ENCODE measurements at regions not wholly inside any gene's neighbourhood (a gene's known extent, or its start where the extent isn't known, plus 50 kb on each side); places are given as distances from the start of the nearest gene placed in this dataset.

- H3K27ac ChIP-seq (ENCODE audit: insufficient read depth, low read length) = no peak overlapping the region
- no peaks in the 10 kb centered on the region for H3K27me3 ChIP-seq (ENCODE audit: control insufficient read depth, insufficient read depth, low read length)
- no peak overlapping the region for H3K4me3 ChIP-seq (replicated peaks in 1 of 4; ENCODE audit: control extremely low read depth in 1 of 4, insufficient read depth in 1 of 4, low read depth in 3 of 4, low read length in 4 of 4)
- peak; percentile 1 to 72 for DNase-seq (ENCODE audit: low read depth in 2 of 2)
- no peaks in the 10 kb centered on the region for H3K9me3 ChIP-seq (ENCODE audit: control insufficient read depth, insufficient read depth, low read depth, low read length)
- H2AFZ ChIP-seq (ENCODE audit: low read length) = no peak overlapping the region
- no peaks in the 10 kb centered on the region for H3K79me2 ChIP-seq (ENCODE audit: control insufficient read depth, insufficient read depth, low read length)
- no peaks in the 10 kb centered on the region for H4K20me1 ChIP-seq (ENCODE audit: control insufficient read depth, extremely low read depth, insufficient read depth, low read length)
- TF ChIP-seq EZH2 (IDR thresholded peaks at IDR 0.05; ENCODE audit: low read length, missing control alignments) (no peak), CTCF (conservative IDR thresholded peaks at IDR 0.05 in 1 of 2, IDR thresholded peaks at IDR 0.05 in 1 of 2; ENCODE audit: low read depth in 1 of 2, low read length in 2 of 2) (no peak)
- H3K9ac ChIP-seq (ENCODE audit: insufficient read depth, low read length) = no peak overlapping the region
- H3K4me2 ChIP-seq (ENCODE audit: extremely low read depth, insufficient read depth, low read length) = no peak overlapping the region
- H3K4me1 ChIP-seq (ENCODE audit: control insufficient read depth, extremely low read depth, insufficient read depth, low read length) = no peaks in the 10 kb centered on the region
- H3K36me3 ChIP-seq (ENCODE audit: control insufficient read depth, insufficient read depth, low read length) = no peaks in the 10 kb centered on the region
Measured at GRCh38 chr3:88986834-88987233, 120.6 kb upstream of the EPHA3 start.

GRCh38 chr3:88987776-88988175 is 119.6 kb upstream of the EPHA3 start:
- H3K4me3 ChIP-seq (replicated peaks in 1 of 4; ENCODE audit: control extremely low read depth in 1 of 4, insufficient read depth in 1 of 4, low read depth in 3 of 4, low read length in 4 of 4) = no peak overlapping the region
- no peak overlapping the region for H3K4me2 ChIP-seq (ENCODE audit: extremely low read depth, insufficient read depth, low read length)
- no peaks in the 10 kb centered on the region for H3K9me3 ChIP-seq (ENCODE audit: control insufficient read depth, insufficient read depth, low read depth, low read length)
- no peak overlapping the region for H2AFZ ChIP-seq (ENCODE audit: low read length)
- no peaks in the 10 kb centered on the region for H4K20me1 ChIP-seq (ENCODE audit: control insufficient read depth, extremely low read depth, insufficient read depth, low read length)
- no peak overlapping the region for H3K9ac ChIP-seq (ENCODE audit: insufficient read depth, low read length)
- H3K27ac ChIP-seq (ENCODE audit: insufficient read depth, low read length) = no peak overlapping the region
- H3K79me2 ChIP-seq (ENCODE audit: control insufficient read depth, insufficient read depth, low read length) = no peaks in the 10 kb centered on the region
- no peaks in the 10 kb centered on the region for H3K27me3 ChIP-seq (ENCODE audit: control insufficient read depth, insufficient read depth, low read length)
- TF ChIP-seq EZH2 (IDR thresholded peaks at IDR 0.05; ENCODE audit: low read length, missing control alignments) (no peak), CTCF (conservative IDR thresholded peaks at IDR 0.05 in 1 of 2, IDR thresholded peaks at IDR 0.05 in 1 of 2; ENCODE audit: low read depth in 1 of 2, low read length in 2 of 2) (no peak)
- H3K36me3 ChIP-seq (ENCODE audit: control insufficient read depth, insufficient read depth, low read length) = no peaks in the 10 kb centered on the region
- peak in 1 of 2 donors; percentile 29 for DNase-seq (ENCODE audit: low read depth in 2 of 2)
- no peaks in the 10 kb centered on the region for H3K4me1 ChIP-seq (ENCODE audit: control insufficient read depth, extremely low read depth, insufficient read depth, low read length)

GRCh38 chr3:88988906-88989305 is 118.5 kb upstream of the EPHA3 start:
- TF ChIP-seq CTCF (conservative IDR thresholded peaks at IDR 0.05 in 1 of 2, IDR thresholded peaks at IDR 0.05 in 1 of 2; ENCODE audit: low read depth in 1 of 2, low read length in 2 of 2) = no peak
- no peak for TF ChIP-seq EZH2 (IDR thresholded peaks at IDR 0.05; ENCODE audit: low read length, missing control alignments)

More at GRCh38 chr3:88988906-88989305, 118.5 kb upstream of the EPHA3 start:
- no peak overlapping the region for H3K9ac ChIP-seq (ENCODE audit: insufficient read depth, low read length)
- no peak overlapping the region for H2AFZ ChIP-seq (ENCODE audit: low read length)
- H3K4me1 ChIP-seq (ENCODE audit: control insufficient read depth, extremely low read depth, insufficient read depth, low read length) = no peaks in the 10 kb centered on the region
- DNase-seq (ENCODE audit: low read depth in 2 of 2) = no peak
- no peaks in the 10 kb centered on the region for H4K20me1 ChIP-seq (ENCODE audit: control insufficient read depth, extremely low read depth, insufficient read depth, low read length)
- H3K4me3 ChIP-seq (replicated peaks in 1 of 4; ENCODE audit: control extremely low read depth in 1 of 4, insufficient read depth in 1 of 4, low read depth in 3 of 4, low read length in 4 of 4) = no peak overlapping the region
- H3K27ac ChIP-seq (ENCODE audit: insufficient read depth, low read length) = no peak overlapping the region
- H3K27me3 ChIP-seq (ENCODE audit: control insufficient read depth, insufficient read depth, low read length) = no peaks in the 10 kb centered on the region
- no peaks in the 10 kb centered on the region for H3K79me2 ChIP-seq (ENCODE audit: control insufficient read depth, insufficient read depth, low read length)
- no peak overlapping the region for H3K4me2 ChIP-seq (ENCODE audit: extremely low read depth, insufficient read depth, low read length)
- no peaks in the 10 kb centered on the region for H3K9me3 ChIP-seq (ENCODE audit: control insufficient read depth, insufficient read depth, low read depth, low read length)
- H3K36me3 ChIP-seq (ENCODE audit: control insufficient read depth, insufficient read depth, low read length) = no peaks in the 10 kb centered on the region
